GM18508 (cell line): ENCODE measurements at regions not wholly inside any gene's neighbourhood (a gene's known extent, or its start where the extent isn't known, plus 50 kb on each side); places are given as distances from the start of the nearest gene placed in this dataset.
"Not testable (repeated sequence)": the region's sequence is repeated elsewhere in the genome, so short reads cannot be mapped to it uniquely, and the experiment has no call there.

ENCODE experiments used
- ATAC-seq: cut with Tn5 transposase; IDR thresholded peaks from one replicate; pipeline ENCODE4 v1.9.1; 2021; ENCODE audit warnings: moderate number of reproducible peaks; ENCODE audit not compliant: insufficient read depth, unreplicated experiment

DNA sequence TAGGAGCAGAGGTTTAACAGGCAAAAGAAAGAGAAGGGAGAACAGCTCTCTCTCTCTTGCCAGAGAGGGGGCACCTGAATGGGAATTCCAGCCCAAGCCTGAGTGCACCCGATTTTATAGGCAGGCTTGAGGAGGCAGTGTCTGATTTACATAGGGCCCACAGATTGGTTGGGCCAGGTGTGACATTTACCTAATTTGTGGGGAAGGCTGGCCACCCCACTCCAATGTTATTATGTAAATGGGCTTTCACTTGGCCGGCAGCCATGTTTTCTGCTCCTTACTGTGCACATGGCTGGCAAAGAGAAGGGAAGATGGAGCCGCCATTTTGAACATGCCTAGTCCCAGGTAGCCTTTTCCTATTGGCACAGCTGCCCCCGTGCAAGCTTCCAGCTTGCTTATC is 735.5 kb upstream of the AUTS2 start:
- ATAC-seq, result no peak

DNA sequence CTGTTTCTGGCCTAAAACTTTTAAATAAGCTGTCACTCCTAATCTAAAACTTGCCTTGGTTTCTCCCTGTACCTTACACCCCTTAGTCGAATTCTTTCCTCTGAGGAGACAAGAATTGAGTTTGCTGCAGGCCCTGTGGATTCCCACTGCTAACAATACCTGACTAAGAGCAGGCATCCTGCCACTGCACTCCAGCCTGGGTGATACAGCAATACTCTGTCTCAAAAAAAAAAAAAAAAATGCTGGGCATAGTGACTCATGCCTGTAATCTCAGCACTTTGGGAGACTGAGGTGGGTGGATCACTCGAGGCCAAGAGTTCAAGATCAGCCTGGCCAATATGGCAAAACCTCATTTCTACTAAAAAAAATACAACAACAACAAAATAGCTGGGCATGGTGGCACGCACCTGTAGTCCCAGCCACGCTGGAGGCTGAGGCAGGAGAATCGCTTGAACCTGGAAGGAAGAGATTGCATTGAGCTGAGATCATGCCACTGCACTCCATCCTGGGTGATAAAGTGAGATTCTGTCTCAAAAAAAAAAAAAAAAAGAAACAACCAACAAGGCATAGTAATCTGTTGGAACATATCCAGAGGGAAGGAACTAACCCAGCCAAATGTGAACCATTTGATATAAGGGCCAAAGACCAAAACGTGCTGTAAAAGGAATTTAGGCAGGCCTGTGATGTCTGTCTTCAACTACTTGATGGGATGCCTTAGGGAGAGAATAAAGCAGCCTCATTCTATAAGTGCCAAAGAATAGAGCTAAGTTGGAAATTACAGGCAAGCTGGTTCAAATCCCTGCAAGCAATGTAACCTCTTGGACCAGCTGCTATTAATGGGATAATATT is 732.7 kb upstream of the AUTS2 start:
- no peak for ATAC-seq

DNA sequence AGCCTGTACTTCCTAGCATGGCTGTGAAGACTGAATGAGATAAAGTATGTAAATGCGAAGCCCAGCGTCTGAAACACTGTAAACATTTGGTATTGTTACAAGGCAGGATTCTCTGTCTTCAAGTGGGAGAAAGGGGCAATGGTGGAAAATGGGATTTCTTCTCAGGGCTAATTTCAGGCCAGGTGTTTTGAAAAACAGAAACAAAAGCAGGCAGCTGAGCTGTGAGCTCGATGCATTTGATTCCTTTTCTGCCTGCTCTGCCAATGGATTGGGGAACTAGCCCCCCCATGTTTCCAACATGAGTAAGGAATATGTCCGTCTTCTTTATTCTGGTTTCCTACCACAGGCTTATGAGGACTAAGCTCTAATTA is 732.1 kb upstream of the AUTS2 start:
- no peak for ATAC-seq

DNA sequence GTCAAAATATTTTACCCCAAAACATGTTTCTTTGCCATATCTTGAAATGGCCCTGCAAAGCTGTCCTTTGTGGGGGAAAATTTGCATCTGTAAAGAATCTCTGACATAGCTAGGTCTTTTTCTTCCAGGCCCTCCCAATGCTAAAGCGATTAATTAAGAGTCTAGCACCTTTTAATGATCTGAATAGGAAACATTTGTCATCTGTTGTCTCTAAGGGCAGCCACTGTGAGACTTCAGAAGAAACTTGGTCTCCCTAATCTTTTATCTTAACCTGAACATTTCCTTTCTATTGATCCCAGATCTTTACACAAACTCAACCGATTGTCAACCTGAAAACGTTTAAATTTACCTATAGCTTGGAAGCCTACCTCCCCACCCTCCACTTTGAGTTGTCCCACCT is 731.6 kb upstream of the AUTS2 start:
- not testable (repeated sequence) for ATAC-seq

DNA sequence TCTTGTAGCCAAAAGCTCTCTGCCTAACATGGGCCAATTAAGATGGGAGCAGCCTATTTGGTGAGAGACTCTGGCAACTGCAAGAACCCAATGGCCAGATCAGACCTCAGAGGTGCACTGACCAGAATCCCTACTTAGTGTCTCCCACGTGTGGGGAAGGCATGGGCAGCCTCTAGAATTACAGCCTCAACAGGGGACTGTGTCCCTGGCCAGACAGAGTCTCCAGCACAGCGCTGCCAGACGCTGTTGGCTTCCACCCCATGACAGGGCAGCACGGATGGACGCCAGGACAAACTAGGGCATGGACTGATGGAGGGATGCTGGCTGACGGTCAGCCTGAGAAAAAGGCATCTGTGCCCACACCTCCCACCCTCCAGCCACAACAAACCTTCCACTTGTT is 729.3 kb upstream of the AUTS2 start:
- ATAC-seq, result no peak

DNA sequence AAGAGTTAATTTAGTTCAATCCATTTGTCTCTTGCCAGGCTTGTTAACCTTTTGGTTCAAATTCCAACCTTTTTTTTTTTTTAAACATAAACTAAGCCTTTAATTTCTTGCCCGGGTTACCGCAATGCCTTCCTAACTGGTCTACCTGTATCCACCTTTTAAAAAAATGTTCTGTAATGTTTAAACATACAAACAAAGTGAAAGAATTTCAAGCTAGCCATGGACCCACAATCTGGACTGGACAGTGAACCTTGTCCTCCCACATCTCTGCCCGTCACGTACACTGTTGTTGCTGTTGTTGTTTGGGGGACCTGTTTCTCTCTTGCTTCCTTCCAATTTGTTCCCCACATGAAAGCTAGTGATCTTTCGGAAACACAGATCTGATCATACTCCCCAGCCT is 724.7 kb upstream of the AUTS2 start:
- no peak for ATAC-seq

DNA sequence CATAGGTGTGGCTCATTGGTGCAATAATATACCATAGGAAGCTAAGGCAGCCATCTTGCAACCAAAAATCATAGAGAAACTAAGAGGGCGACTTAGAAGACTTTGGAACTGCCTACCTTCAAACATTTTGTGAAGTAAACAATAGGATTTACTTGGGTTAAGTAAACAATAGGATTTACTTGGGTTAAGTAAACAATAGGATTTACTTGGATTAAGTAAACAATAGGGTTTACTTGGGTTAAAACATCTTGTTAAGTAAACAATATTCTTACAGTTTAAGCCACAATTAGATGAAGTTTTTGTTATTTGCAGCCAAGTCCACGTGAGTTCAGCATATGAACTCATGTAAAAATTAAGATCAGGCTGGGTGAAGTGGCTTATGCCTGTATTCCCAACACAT is 722.4 kb upstream of the AUTS2 start:
- ATAC-seq, result no peak

DNA sequence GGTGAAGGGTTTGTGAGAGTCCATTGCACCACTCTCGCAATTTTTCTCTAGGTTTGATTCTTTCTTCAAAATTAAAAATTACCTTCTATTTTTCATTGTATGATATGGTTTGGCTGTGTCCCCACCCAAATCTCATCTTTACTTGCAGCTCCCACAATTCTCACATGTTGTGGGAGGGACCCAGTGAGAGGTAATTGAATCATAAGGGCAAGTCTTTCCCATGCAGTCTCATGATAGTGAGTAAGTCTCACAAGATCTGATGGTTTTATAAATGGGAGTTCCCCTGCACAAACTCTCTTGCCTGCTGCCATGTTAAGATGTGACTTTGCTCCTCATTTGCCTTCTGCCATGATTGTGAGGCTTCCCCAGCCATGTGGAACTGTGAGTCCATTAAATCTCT is 711.2 kb upstream of the AUTS2 start:
- ATAC-seq, result not testable (repeated sequence)

DNA sequence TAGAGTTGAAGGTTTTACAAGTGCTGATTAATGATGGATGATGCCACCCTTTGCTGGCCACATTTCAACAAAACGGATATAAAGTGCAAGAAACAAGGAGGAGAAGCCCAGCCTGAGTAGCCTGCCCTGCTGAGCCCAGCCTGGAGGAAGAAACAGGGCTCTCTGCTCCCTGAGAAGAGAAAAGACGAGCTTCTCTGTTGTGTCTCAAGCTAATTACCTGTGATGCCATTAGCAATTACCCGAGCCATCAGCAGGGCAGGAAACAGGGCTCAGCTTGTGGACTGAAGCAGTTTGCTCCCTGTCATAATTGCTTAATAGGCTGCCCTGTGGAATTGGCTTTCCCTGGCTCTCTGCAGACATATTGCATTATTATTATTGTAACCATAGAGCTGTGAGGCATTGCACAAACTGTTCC is 709.3 kb upstream of the AUTS2 start:
- ATAC-seq, result no peak

DNA sequence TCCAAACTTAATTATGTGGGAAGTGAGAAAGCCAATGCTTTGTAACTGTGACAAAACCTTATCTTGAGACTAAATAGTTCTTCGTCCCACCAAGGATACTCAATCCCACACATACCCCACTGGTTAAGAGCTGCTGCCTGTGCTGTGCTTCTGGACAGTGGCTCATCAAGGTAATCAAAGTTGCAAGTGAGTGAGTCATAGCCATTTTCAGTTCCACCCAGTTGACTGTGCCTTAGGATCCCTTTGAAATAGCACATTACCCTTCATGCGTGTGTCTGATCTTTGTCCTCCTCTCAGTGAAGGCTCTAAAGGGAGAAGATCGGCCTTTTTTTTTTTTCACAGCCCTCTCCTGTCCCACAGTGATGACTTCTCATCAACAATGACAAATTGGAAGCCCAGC is 706.0 kb upstream of the AUTS2 start:
- no peak for ATAC-seq

DNA sequence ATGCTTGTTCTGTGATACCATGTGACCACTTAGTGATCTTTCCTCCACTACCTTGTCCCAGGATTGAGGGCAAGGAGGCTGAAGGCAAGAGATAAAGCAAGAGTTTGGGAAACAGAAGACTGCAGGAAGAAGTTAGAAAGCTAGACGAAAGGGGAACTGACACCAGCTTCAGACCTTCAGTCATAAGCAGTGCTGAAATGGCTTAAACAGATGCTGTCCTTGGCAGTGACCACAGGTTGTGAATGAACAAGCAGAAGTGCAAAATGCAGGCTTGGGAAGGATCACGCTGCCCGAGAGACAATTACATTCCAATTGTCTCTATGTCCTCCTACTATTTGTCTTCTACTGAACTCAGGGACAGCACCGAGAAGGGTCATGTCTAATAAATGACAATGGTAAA is 704.9 kb upstream of the AUTS2 start:
- no peak for ATAC-seq

DNA sequence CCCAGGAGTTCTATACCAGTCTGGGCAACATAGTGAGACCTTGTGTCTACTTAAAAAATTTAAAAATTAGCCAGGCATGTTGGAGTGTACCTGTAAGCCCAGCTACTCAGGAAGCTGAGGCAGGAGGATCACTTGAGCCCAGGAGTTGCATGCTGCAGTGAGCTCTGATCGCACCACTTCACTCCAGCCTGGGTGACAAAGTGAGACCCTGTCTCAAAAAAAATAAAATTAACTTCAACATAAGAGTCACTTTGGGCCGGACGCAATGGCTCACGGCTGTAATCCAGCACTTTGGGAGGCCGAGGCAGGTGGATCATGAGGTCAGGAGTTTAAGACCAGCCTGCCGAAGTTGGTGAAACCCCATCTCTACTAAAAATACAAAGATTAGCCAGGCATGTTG is 699.1 kb upstream of the AUTS2 start:
- not testable (repeated sequence) for ATAC-seq

DNA sequence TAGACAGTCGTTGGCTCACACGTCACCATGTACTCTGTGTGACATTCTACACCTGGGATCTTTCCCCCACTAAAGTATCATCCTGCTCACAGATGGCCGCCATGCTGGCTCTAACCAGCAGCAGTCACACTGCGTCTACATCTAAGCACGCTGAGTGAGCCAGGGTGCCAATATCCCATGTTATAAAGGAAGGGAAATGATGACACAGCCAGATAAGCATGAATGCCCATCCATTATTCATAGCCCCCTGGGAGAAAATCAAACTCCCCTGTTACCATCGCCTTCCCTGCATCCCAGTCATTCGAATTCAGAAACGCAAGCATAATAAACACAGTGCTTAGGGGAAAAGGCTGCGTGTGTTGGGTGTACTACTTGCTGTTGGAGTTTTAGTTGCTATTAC is 698.2 kb upstream of the AUTS2 start:
- no peak for ATAC-seq

DNA sequence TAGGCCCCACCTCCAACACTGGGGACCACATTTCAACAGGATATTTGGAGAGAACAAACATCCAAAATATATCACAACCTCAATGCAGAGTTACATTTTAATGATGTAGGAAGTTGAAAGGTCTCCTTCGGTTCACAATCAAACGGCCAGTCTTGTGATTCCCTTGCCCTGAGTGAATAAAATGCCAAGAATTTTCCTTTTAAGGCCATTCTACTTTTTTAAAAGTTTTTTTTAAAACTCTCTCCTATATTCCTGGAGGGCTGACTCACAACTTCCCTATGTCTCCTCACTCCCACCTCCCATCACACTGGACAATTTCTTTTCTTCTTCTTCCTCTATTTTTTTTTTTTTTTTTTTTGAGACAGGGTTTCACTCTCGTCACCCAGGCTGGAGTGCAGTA is 693.6 kb upstream of the AUTS2 start:
- no peak for ATAC-seq

DNA sequence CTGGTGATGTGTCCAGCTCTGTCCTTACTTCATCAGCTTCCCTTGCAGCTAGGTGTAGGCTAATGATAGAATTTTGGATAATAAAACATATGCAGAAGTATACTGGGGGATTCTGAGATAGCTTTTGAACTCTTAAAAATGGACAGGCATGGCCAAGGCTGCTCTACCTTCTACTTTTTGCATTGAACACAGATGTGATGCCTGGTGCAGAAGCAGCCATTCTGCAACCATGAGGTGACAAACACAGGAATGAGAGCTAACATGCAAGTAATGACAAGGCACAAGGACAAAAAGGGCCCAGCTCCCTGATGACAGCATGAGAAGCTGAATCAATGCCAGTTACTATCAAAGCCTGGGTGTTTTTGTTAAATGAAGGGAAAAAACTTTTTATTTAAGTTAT is 686.5 kb upstream of the AUTS2 start:
- no peak for ATAC-seq

DNA sequence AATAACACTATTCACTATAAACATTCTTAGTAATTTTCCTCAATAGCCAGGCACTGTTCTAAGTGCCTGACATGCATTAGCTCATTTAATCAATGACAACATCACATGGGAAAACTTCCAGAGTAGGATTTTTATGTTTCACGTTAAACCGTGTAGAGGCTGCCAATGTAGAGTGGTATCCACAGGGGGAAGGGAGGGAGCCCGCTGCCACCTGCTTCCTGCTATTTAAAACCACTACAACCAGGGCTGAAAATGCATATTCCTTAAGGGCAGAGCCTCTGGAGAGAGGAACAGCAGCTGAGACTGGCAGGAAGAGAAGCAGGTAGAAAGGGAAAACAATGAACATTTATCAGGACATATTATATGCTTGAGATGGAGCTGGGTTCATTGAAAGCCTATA is 684.3 kb upstream of the AUTS2 start:
- ATAC-seq, result no peak

DNA sequence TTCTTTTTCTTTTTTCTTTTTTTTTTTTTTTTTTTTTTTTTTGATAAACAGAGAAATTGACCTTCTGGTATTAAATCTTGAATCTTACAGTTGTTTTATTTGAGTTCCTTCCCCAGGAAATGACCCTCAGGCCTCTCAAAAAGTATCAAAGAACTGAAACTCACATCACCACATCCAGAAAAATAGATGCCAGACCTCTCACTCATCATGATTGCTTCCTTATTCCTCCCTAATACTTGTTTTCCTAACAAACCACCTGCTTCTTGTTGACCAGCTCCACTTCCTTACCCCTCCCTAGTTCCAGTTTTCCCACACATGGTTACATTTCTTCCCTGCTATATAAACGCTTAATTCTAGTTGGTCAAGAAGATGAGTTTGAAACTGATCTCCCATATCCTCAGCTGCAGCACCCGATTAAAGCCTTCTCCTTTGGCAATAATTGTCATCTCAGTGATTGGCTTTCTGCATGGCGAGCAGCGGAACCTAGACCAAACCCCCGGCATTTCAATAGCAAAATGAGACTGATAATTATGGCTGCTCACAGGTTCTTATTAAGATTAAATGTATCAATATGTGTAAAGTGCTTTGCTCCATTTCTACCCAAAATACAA is 681.1 kb upstream of the AUTS2 start:
- ATAC-seq, result no peak

DNA sequence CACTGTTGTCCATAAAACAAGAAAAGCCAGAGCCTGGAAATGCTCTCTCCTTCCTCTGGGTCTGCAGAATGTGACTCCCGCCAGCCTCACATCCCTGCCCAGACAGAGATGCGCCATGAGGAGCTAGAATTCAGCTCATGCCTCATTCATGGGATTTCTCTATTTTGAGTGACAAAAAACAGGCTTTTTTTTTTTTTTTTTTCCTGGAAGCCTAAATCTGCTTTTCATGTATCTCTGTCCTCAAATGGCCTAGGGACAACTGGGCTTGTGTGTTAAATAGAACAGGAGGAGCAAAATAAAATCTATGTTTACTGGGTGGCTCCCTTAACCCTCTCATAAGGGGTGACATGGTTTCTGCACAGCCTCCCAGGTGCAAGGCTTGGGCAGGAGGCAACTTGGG is 679.7 kb upstream of the AUTS2 start:
- no peak for ATAC-seq

DNA sequence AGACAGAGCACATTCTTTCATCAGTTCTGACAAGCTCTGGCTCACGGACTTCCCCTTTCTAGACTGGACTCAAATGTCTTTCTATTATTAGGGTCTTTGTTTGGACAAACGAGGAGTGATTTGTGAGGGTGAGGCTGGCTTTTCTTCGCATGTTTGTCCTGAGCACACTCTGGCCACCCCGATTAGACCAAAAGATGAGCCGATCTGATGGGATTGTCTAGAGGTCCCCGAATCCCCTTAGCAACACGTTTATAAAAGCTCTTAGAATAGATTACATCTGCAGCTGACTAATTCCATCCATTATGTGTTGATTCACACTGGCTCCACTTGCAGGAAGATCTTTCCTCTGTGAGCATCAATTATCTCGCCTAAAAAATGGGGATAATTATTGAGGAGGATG is 675.4 kb upstream of the AUTS2 start:
- no peak for ATAC-seq

DNA sequence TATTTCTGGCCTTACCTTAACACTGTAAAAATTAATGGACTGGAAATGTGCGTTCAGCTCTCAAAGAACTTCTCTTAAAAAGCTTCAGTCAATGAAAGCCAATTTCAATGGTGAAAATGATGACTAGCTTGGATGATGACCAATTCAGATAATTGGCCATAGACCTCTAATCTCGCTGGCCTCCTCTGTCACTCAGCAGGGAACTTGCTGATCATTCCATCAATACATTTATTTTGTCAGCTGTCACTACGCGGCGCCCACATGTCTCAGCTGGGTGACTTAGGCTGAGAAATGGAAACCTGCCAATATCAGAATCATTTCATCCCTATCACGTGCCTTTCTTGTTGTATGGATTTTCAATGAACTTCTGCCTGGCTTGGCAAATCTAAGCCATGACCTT is 673.0 kb upstream of the AUTS2 start:
- no peak for ATAC-seq

DNA sequence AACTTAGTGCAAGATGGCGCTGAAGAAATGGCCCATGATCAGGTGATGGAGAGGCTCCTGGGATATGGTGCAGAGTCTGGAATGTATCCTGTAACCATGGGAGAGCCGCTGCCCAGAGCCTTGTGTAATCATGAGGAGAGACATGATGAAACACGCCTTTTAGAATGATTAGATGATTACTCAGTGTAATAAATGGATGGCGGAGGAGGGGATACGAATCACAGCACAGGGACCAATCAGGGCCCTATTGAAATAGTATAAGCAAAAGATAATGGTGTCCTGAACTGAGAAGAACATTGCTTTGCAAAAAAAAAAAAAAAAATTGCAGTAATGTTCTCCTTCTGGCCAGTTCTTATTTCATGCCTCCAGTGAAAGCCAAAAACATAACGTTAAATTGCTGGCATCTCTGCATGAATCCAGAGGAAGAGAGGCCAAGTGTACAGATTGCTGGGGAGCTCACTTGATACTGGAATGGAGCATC is 668.5 kb upstream of the AUTS2 start:
- ATAC-seq, result no peak

DNA sequence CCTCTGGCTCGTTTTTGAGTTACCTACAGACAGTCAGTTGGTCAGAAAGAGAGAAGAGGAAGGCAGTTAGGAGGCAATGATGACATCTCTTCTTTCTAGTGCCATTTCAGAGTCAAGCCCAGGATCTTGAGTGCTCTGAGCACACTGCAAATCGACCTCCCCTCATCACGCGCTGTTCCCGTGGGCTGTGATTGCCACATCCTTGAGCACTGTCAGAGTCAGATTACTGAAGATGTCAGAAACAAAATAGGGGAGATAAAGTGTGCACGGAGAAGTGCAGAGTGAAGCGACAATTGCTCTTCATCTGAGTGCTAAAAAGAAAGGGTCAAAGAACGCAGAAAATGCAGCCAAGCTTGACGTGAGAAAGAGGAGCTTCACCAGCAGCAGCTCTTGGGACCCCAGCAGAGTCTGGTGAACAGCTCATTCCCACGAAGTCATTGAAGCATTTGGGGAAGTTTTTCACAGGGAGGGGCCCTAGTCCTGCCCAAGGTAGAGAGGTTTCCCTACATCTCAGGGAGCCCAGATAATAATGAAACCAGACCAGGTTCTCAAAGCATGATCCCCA is 661.7 kb upstream of the AUTS2 start:
- no peak for ATAC-seq
